ENCODE measurements at regions not wholly inside any gene's neighbourhood (a gene's known extent, or its start where the extent isn't known, plus 50 kb on each side); places are given as distances from the start of the nearest gene placed in this dataset.
"Not testable (repeated sequence)": the region's sequence is repeated elsewhere in the genome, so short reads cannot be mapped to it uniquely, and the experiment has no call there.

DNA sequence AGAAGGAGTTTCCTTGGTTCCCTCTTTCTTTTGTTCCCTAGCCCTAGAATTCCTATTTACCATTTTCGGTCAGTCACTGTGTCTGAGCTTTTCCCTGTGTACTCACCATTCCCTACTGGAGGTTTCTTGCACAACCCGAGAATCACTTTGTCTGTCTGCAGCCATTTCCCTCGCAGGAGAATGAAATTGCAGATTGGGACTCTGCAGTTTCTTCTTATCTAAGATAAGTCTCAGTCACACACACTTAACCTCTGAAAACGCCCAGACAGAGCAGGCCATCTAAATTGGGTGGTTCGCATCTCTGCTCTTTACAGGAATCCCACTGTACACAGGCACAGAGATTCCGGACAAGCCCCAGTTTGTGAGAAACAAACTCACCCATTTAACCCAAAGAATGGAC lies 58.6 kb upstream of the CNTNAP2 start:
- no peak for DNase-seq (ENCODE audit: low spot score)

DNA sequence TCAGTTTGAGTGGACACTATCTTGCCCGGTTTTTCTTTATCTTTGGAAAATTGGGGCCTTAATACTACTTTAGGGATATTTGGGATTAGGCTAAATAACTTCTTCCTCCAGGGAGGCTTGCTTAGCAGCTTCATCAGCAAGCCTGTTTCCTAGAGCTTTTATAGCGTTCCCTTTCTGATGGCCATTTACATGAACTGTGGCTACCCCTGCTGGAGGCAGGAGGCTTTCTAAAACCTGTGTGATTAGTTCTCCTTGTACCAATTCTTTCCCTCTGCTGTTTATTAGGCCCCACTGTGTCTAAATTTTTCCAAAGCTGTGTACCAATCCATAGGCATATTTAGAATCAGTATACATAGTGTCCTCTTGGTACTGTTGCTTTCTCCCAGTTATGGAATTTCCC lies 61.7 kb upstream of the CNTNAP2 start:
- no peak for DNase-seq (ENCODE audit: low spot score)

DNA sequence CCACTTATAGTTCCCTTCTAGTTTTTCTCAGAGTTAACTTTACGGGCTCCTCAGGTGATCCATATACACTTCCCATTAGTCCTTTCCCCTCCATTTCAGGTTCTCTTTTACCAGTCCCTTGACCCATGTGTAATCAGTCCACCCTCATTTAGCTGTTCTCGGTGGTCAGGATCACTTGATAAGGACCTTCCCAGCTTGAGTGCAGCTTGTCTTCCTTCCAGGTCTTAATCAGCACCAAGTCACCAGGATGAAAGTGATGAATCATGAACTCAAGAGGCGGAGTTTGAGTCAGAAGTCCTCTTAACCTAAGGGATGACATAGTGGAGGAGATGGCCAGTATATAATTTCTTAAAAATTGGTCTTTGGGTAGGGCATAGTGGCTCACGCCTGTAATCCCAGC lies 63.1 kb upstream of the CNTNAP2 start:
- DNase-seq (ENCODE audit: low spot score), result no peak

DNA sequence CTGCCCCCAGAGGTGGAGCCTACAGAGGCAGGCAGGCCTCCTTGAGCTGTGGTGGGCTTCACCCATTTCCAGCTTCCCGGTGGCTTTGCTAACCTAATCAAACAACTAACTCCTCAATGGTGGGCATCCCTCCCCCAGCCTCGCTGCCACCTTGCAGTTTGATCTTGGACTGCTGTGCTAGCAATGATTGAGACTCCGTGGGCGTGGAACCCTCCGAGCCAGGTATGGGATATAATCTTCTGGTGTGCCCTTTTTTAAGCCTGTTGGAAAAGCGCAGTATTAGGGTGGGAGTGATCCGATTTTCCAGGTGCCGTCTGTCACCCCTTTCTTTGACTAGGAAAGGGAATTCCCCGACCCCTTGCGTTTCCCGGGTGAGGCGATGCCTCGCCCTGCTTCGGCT lies 73.3 kb upstream of the CNTNAP2 start:
- not testable (repeated sequence) for DNase-seq (ENCODE audit: low spot score)

DNA sequence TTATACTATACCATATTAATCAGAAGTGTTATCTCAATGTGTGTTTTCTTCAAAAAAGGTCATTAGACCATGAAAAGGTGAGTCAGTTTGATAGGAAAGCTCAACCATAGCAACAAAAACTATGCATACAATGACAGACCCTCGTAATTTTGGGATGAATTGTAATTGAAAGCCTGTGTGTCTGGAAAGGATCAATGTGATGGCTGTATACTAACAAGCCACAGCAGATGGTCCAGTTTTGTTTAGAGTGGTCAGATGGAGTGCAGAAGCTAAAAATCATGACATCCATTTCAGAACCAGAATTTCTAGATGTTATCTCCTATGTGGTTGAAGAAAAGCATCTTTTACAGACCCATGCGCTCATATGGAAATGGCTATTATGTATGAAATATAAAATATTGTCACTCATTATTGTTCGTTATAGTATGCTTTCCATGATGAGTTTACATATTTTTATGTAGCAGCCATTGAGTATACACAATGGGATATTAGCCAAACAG lies 88.3 kb upstream of the CNTNAP2 start:
- DNase-seq (ENCODE audit: low spot score), result no peak

DNA sequence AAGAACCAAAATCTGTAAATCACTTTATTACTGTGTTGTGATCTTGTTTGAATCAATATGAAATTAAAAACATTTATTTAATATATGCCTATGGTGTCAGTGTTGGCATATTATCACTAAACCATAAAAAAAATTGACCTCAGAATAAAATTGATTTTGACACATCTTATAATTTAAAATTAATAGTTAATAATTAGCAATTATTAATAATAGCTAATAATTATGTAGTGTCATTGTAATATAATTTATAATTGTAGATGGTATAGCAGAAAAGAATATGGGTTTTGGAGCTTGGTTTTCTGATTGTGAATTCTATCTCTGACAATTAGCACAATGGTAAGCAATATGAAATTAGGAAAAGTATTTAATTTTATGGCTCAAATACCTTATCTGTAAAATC lies 89.4 kb upstream of the CNTNAP2 start:
- DNase-seq (ENCODE audit: low spot score), result no peak

DNA sequence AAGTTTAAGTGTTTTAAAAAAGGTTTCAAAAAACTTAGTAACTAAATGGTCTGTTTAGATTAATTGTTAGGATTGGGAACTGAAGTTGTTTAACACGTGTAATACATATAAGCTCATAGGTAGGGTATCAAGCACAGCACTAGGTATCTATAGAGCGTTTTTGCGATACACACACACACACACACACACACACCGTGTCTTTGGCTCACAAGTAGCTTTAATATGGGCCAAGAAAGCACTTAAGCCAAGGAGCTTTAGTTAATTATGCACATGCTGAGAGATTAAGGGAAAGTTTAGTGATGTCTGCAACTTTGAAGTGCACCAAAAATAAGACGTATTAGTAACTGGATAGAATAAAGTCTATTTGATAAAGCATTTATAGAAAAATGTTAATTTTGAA lies 93.8 kb upstream of the CNTNAP2 start:
- no peak for DNase-seq (ENCODE audit: low spot score)

DNA sequence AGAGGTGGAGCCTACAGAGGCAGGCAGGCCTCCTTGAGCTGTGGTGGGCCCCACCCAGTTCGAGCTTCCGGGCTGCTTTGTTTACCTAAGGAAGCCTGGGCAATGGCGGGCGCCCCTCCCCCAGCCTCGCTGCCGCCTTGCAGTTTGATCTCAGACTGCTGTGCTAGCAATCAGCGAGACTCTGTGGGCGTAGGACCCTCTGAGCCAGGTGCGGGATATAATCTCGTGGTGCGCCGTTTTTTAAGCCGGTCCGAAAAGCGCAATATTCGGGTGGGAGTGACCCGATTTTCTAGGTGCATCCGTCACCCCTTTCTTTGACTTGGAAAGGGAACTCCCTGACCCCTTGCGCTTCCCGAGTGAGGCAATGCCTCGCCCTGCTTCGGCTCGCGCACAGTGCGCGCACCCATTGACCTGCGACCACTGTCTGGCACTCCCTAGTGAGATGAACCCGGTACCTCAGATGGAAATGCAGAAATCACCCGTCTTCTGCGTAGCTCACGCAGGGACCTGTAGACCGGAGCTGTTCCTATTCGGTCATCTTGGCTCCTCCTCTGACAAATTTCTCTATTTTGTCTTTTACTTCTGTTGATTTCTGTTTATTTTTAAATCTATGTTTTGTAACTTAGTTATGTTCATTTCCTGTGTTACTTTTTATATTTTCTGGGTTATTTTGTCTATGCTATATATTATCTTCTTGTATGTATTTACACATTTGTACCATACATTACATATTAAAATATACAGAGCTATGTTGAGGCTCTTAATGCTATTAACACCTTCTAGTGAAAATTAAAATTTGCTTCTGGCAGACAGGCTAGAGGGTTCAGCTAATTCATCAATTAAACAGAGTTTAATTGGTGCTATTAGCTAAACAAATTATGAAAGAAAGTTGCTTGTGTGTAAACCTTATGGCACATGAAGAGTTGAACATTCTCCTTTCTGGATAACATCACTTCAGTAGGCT lies 97.3 kb upstream of the CNTNAP2 start:
- not testable (repeated sequence) for DNase-seq (ENCODE audit: low spot score)

DNA sequence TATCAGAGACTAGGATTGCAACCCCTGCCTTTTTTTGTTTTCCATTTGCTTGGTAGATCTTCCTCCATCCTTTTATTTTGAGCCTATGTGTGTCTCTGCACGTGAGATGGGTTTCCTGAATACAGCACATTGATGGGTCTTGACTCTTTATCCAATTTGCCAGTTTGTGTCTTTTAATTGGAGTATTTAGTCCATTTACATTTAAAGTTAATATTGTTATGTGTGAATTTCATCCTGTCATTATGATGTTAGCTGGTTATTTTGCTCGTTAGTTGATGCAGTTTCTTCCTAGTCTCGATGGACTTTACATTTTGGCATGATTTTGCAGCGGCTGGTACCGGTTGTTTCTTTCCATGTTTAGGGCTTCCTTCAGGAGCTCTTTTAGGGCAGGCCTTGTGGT lies 99.2 kb upstream of the CNTNAP2 start:
- DNase-seq (ENCODE audit: low spot score), result not testable (repeated sequence)

DNA sequence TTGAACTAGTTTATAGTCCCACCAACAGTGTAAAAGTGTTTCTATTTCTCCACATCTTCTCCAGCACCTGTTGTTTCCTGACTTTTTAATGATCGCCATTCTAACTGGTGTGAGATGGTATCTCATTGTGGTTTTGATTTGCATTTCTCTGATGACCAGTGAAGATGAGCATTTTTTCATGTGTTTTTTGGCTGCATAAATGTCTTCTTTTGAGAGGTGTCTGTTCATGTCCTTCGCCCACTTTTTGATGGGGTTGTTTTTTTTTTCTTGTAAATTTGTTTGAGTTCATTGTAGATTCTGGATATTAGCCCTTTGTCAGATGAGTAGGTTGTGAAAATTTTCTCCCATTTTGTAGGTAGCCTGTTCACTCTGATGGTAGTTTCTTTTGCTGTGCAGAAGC lies 102.4 kb upstream of the CNTNAP2 start:
- not testable (repeated sequence) for DNase-seq (ENCODE audit: low spot score)

DNA sequence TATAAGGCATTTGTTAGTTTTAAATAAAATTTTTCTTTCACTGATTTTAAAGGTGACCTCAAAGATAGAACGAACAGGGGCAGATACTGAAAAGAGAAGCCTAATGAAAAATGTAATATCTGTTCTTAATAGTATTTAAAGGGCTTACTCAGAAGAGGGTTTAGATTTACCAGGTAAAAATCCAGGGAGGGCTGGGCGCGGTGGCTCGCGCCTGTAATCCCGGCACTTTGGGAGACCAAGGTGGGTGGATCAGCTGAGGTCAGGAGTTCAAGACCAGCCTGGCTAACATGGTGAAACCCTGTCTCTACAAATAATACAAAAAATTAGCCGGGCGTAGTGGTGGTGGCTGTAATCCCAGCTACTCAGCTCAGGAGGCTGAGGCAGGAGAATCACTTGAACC lies 108.3 kb upstream of the CNTNAP2 start:
- no peak for DNase-seq (ENCODE audit: low spot score)

DNA sequence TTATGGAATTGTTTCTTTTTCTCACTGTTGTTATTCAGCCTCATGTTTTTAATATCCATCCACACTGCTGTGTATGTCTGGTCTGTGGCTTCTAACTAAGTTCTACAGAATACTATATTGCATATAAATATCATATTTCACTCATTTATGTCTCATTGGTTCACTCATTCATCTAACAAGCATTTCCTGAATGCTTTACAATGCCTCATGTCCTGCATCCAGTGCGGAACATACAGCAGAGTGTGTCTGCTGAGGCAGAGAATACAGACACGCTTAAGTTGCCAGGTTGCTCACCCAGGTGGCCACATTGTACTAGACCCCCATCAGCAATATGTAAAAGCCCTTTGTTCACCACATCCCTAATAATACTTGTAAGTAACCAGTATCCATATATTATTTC lies 111.8 kb upstream of the CNTNAP2 start:
- no peak for DNase-seq (ENCODE audit: low spot score)

DNA sequence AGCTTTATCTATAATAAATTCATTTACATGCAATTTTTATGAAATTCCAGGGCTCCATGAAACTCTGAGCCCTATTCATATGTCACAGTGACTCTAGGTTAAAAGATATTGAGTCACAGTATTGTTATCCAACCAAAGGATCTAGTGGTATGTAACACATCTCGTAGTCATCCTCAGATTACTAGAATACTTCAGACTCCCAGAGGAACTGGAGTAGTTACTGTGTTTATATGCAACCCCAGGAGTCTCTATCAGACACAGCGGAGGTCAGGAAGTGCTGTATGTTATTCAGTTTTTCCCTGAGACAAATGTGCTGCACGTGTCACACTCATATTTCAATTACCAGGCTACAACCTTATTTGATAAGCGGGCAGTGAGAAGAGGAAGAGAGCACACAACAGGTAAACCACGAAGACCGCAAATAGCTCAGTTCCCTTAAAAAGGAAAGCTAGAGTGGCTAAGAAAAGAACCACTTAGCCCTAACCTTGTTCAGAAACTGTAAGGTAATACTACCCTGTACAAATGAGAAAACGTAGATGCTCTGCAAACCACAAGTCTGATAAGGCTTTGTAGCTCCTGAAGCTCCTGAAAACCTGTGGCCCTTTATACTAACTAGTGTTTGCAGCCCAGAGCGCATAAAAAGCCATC lies 114.0 kb upstream of the CNTNAP2 start:
- DNase-seq (ENCODE audit: low spot score), result no peak

DNA sequence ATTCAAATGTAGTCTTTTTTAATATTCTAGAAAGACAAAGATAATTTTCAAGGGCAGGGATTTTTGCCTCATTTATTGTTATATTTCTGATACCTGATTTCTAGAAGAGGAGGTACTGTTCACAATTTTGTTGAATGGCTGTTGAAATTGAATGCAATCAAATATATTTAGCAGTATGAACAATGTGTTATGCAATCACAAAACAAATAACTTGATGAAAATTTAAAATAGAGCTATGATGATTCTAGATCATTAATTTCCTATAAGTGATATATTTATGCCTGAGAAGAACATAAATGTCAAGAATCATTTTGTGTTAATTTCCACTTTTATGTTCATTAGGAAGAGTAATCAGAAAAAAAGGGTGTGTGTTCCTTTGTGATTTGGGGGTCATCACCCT lies 114.6 kb upstream of the CNTNAP2 start:
- DNase-seq (ENCODE audit: low spot score), result no peak

DNA sequence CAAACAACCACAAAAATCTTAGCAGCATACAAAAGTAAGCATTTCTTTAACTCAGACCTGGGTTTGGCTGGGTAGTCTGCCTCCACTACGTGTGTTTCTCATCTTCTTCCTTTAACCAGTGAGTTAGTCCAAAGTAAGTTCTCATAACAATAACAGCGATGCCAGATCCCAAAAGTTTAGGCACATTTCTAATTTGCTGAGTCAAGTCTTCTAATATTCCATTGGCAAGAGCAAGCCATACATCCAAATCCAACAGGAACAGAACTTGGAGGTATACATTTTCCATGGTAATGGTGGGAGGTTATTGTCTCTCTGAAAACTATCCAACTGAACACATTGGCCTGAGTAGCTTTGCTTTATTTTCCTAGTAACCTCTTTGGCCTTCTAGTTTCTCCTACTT lies 115.7 kb upstream of the CNTNAP2 start:
- no peak for DNase-seq (ENCODE audit: low spot score)

DNA sequence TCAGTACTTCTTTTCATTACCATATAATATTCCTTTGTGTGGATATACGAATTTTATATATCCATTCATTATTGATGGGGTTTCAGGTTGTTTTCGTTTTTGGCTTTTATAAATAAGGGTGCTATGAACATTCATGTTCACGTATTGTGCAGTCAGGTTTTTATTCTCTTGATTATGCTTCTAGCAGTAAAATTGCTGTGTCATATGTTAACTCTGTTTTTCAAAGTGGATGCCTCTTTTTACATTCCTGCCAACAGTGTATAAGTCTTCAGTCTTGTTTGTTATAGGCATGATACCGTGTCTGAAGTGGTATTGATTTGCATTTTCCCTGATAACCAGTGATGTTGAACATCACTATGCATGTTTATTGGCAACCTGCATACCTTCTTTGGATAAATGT lies 127.1 kb upstream of the CNTNAP2 start:
- no peak for DNase-seq (ENCODE audit: low spot score)

DNA sequence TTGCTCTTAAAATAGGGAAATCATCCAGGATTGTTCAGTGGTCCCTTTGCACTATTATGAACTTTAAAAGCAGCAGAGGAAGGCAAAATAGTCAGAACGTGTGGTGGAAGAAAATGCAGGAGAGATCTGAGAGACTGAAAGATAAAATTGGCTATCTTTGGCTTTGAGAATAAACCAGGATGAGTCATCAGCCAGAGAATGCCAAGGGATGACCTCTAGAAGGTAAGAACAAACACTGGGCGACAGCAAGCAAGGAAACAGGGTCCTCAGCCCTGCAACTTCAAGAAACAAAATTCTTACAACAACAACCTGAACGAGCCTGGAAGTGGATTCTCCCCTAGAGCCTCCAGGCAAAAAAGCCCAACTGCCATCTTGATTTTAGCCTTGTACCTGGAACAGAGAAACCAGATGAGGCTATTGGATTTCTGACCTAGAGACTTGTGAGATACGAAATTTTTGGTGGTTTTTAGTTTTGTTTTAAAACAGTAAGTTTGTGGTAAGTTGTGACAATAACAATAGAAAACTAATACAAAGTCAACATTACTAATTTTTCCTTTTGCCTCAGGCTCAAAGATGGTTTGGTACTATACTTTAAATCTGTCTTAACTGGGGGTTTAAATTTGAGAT lies 130.2 kb upstream of the CNTNAP2 start:
- no peak for DNase-seq (ENCODE audit: low spot score)

DNA sequence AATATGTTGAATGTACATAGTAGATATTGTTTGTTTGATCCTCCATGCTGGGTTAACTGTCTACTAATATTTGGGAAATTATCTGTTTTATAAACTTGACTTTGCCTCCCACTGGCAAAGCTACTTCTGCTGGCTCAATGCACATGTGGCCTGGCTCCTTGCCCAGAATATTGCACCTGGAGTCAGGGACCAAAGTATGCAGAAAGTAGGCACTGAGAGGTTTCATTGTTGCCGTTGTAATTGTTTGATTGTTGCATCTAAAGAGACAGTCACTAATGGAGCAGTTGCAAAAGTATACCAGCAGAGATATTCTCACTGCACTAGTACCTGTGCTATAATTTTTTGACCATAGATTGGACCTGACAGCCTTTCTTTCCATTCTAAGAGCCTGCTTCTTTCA lies 137.8 kb upstream of the CNTNAP2 start:
- no peak for DNase-seq (ENCODE audit: low spot score)

DNA sequence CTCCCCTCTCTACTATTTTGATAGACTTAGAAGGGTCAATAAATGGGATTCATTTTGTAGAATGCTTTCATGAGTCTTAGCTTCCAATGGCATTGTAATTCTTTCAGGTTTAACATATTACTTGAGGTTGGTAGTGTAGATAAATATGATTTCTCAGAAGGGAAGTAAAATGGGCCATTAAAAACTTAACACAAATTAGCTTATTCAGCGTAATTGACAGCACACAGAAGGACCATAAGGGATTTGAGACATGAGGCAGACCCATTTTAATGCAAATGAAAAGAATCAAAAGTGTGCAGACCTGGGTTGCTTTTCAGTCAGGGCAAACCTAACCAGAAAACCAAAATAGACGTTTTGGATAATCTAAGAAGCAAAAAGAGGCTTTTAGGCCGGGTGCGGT lies 156.6 kb upstream of the CNTNAP2 start:
- no peak for DNase-seq (ENCODE audit: low spot score)

DNA sequence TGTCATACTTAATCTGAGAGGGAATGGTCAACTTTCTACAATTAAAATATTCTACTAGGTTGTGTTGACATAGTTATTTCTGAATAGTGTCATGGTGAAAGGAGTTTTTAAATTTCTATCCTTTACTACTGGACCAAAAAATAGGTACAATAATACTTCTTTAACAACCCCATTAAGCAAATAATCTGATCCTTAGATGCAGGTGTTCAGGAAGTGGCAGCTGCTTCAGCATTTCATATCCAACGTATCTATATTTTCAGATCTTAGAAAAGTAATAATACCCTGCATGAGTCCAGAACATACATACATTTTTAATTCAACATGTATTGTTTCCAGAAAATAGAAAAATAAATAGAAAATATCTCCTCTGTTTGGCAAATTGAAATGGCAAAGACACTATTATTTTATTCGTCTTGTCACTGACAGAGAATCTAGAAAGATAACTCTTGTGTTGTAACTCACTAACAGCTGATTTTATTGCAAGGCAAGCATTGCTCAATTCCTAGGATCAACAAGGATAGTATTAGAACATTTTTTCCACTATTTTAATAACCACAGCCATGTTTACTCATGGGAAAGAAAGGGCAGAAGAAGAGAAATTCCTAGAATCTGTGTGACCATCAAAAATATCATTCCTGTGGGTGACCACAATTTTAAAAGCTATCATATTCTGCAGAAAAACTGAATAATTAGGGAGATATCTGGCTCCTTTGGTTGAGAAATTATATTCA lies 159.3 kb upstream of the CNTNAP2 start:
- no peak for DNase-seq (ENCODE audit: low spot score)

DNA sequence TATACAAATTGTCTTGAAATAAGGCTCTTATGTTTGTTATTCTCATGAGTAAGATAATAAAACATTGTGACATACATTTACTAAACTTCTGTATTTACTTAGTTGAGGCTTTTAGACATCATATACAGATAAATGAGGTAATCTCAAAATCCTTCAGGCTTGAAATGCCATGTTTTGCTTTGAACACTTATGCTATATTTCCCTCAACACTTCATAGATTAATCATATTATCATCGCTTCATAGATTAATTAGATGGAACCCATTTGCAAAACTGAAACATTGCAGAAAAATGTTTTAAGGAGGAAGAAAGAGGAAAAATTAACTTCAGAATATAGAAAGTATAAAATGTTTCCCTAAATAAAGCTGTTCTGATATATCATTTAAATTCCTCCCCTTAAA lies 165.0 kb upstream of the CNTNAP2 start:
- DNase-seq (ENCODE audit: low spot score), result no peak

DNA sequence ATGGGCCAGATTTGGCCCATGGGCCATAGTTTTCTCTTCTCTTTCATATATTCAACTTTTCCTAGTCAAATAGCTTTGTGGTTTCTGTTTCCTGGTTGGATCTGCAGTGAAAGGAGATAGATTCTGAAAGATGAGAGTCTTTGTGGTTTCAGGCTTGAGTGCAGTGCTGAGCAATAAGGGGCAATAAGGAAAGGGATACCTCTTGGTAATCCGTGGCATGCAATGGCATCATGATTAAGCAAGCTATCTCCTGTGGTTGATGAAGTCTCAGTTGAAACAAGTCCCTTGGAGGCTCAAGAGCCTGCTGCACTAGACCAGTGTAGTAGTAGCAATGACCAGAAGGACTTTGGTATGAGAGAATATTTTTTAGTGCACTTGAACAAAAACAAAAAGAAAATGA lies 187.7 kb upstream of the CNTNAP2 start:
- no peak for DNase-seq (ENCODE audit: low spot score)
